ENCODE measurements at regions not wholly inside any gene's neighbourhood (a gene's known extent, or its start where the extent isn't known, plus 50 kb on each side); places are given as distances from the start of the nearest gene placed in this dataset.

GRCh38 chr7:28263622-28264271, 83.2 kb upstream of the JAZF1 start:
- Histone ChIP-seq H3K9me3 (ENCODE audit: control insufficient read depth in 3 of 3, low read length in 3 of 3) (no peaks in the 10 kb centered on the region), H3K4me3 (ENCODE audit: low read length in 3 of 3) (no peak overlapping the region), H3K27ac (ENCODE audit: low read depth, low read length) (no peak overlapping the region), H3K27me3 (ENCODE audit: control insufficient read depth in 3 of 3, insufficient read depth in 3 of 3, low read length in 3 of 3) (no peaks in the 10 kb centered on the region), H3K9ac (ENCODE audit: low read depth in 1 of 3, low read length in 3 of 3) (no peak overlapping the region), H3K36me3 (ENCODE audit: control insufficient read depth in 3 of 3, insufficient read depth in 3 of 3, low read length in 3 of 3) (no peaks in the 10 kb centered on the region), H3K4me1 (ENCODE audit: control insufficient read depth in 3 of 3, insufficient read depth in 3 of 3, low read length in 3 of 3) (no peaks in the 10 kb centered on the region)

- H3K36me3 ChIP-seq (ENCODE audit: control insufficient read depth in 3 of 3, insufficient read depth in 3 of 3, low read length in 3 of 3) = no peaks in the 10 kb centered on the region
- H3K9me3 ChIP-seq (ENCODE audit: control insufficient read depth in 3 of 3, low read length in 3 of 3) = no peaks in the 10 kb centered on the region
- no peak overlapping the region for H3K27ac ChIP-seq (ENCODE audit: low read depth, low read length)
- no peak overlapping the region for H3K9ac ChIP-seq (ENCODE audit: low read depth in 1 of 3, low read length in 3 of 3)
- no peaks in the 10 kb centered on the region for H3K4me1 ChIP-seq (ENCODE audit: control insufficient read depth in 3 of 3, insufficient read depth in 3 of 3, low read length in 3 of 3)
- no peak overlapping the region for H3K4me3 ChIP-seq (ENCODE audit: low read length in 3 of 3)
- H3K27me3 ChIP-seq (ENCODE audit: control insufficient read depth in 3 of 3, insufficient read depth in 3 of 3, low read length in 3 of 3) = peaks cover 0 to 3% (median 0%) of the 10 kb centered on the region in 3 donors
Observed at GRCh38 chr7:28266402-28266801, 85.8 kb upstream of the JAZF1 start.

GRCh38 chr7:28267012-28267411, 86.4 kb upstream of the JAZF1 start:
- H3K36me3 ChIP-seq (ENCODE audit: control insufficient read depth in 3 of 3, insufficient read depth in 3 of 3, low read length in 3 of 3) = no peaks in the 10 kb centered on the region
- H3K4me1 ChIP-seq (ENCODE audit: control insufficient read depth in 3 of 3, insufficient read depth in 3 of 3, low read length in 3 of 3) = no peaks in the 10 kb centered on the region
- no peak overlapping the region for H3K27ac ChIP-seq (ENCODE audit: low read depth, low read length)
- H3K9me3 ChIP-seq (ENCODE audit: control insufficient read depth in 3 of 3, low read length in 3 of 3) = no peaks in the 10 kb centered on the region
- H3K27me3 ChIP-seq (ENCODE audit: control insufficient read depth in 3 of 3, insufficient read depth in 3 of 3, low read length in 3 of 3) = peaks cover 0 to 3% (median 0%) of the 10 kb centered on the region in 3 donors
- no peak overlapping the region for H3K9ac ChIP-seq (ENCODE audit: low read depth in 1 of 3, low read length in 3 of 3)
- no peak overlapping the region for H3K4me3 ChIP-seq (ENCODE audit: low read length in 3 of 3)

GRCh38 chr7:28269700-28270361, 89.2 kb upstream of the JAZF1 start:
- Histone ChIP-seq H3K9me3 (ENCODE audit: control insufficient read depth in 3 of 3, low read length in 3 of 3) (no peaks in the 10 kb centered on the region), H3K27me3 (ENCODE audit: control insufficient read depth in 3 of 3, insufficient read depth in 3 of 3, low read length in 3 of 3) (peaks cover 0 to 3% (median 0%) of the 10 kb centered on the region in 3 donors), H3K4me1 (ENCODE audit: control insufficient read depth in 3 of 3, insufficient read depth in 3 of 3, low read length in 3 of 3) (no peaks in the 10 kb centered on the region), H3K27ac (ENCODE audit: low read depth, low read length) (no peak overlapping the region), H3K4me3 (ENCODE audit: low read length in 3 of 3) (no peak overlapping the region), H3K36me3 (ENCODE audit: control insufficient read depth in 3 of 3, insufficient read depth in 3 of 3, low read length in 3 of 3) (no peaks in the 10 kb centered on the region), H3K9ac (ENCODE audit: low read depth in 1 of 3, low read length in 3 of 3) (no peak overlapping the region)

- no peaks in the 10 kb centered on the region for H3K36me3 ChIP-seq (ENCODE audit: control insufficient read depth in 3 of 3, insufficient read depth in 3 of 3, low read length in 3 of 3)
- peaks cover 0 to 3% (median 0%) of the 10 kb centered on the region in 3 donors for H3K27me3 ChIP-seq (ENCODE audit: control insufficient read depth in 3 of 3, insufficient read depth in 3 of 3, low read length in 3 of 3)
- H3K27ac ChIP-seq (ENCODE audit: low read depth, low read length) = no peak overlapping the region
- no peak overlapping the region for H3K4me3 ChIP-seq (ENCODE audit: low read length in 3 of 3)
- H3K9me3 ChIP-seq (ENCODE audit: control insufficient read depth in 3 of 3, low read length in 3 of 3) = no peaks in the 10 kb centered on the region
- no peaks in the 10 kb centered on the region for H3K4me1 ChIP-seq (ENCODE audit: control insufficient read depth in 3 of 3, insufficient read depth in 3 of 3, low read length in 3 of 3)
- H3K9ac ChIP-seq (ENCODE audit: low read depth in 1 of 3, low read length in 3 of 3) = no peak overlapping the region
Observed at GRCh38 chr7:28270536-28270935, 89.9 kb upstream of the JAZF1 start.

GRCh38 chr7:28272461-28272877, 91.9 kb upstream of the JAZF1 start:
- peak overlapping the region in 1 of 3 donors; percentile 9 for H3K9ac ChIP-seq (ENCODE audit: low read depth in 1 of 3, low read length in 3 of 3)
- no peaks in the 10 kb centered on the region for H3K9me3 ChIP-seq (ENCODE audit: control insufficient read depth in 3 of 3, low read length in 3 of 3)
- H3K4me1 ChIP-seq (ENCODE audit: control insufficient read depth in 3 of 3, insufficient read depth in 3 of 3, low read length in 3 of 3) = no peaks in the 10 kb centered on the region
- H3K27me3 ChIP-seq (ENCODE audit: control insufficient read depth in 3 of 3, insufficient read depth in 3 of 3, low read length in 3 of 3) = peaks cover 0 to 3% (median 0%) of the 10 kb centered on the region in 3 donors
- no peak overlapping the region for H3K27ac ChIP-seq (ENCODE audit: low read depth, low read length)
- H3K36me3 ChIP-seq (ENCODE audit: control insufficient read depth in 3 of 3, insufficient read depth in 3 of 3, low read length in 3 of 3) = no peaks in the 10 kb centered on the region
- H3K4me3 ChIP-seq (ENCODE audit: low read length in 3 of 3) = peak overlapping the region; percentile 30 to 38 (median 34)

GRCh38 chr7:28276298-28276697, 95.7 kb upstream of the JAZF1 start:
- Histone ChIP-seq H3K27me3 (ENCODE audit: control insufficient read depth in 3 of 3, insufficient read depth in 3 of 3, low read length in 3 of 3) (peaks cover 0 to 3% (median 0%) of the 10 kb centered on the region in 3 donors), H3K4me1 (ENCODE audit: control insufficient read depth in 3 of 3, insufficient read depth in 3 of 3, low read length in 3 of 3) (no peaks in the 10 kb centered on the region), H3K9ac (ENCODE audit: low read depth in 1 of 3, low read length in 3 of 3) (no peak overlapping the region), H3K4me3 (ENCODE audit: low read length in 3 of 3) (no peak overlapping the region), H3K27ac (ENCODE audit: low read depth, low read length) (no peak overlapping the region), H3K9me3 (ENCODE audit: control insufficient read depth in 3 of 3, low read length in 3 of 3) (no peaks in the 10 kb centered on the region), H3K36me3 (ENCODE audit: control insufficient read depth in 3 of 3, insufficient read depth in 3 of 3, low read length in 3 of 3) (no peaks in the 10 kb centered on the region)

- H3K4me1 ChIP-seq (ENCODE audit: control insufficient read depth in 3 of 3, insufficient read depth in 3 of 3, low read length in 3 of 3) = no peaks in the 10 kb centered on the region
- no peak overlapping the region for H3K4me3 ChIP-seq (ENCODE audit: low read length in 3 of 3)
- no peaks in the 10 kb centered on the region for H3K9me3 ChIP-seq (ENCODE audit: control insufficient read depth in 3 of 3, low read length in 3 of 3)
- H3K27me3 ChIP-seq (ENCODE audit: control insufficient read depth in 3 of 3, insufficient read depth in 3 of 3, low read length in 3 of 3) = peaks cover 0 to 3% (median 0%) of the 10 kb centered on the region in 3 donors
- no peak overlapping the region for H3K27ac ChIP-seq (ENCODE audit: low read depth, low read length)
- no peaks in the 10 kb centered on the region for H3K36me3 ChIP-seq (ENCODE audit: control insufficient read depth in 3 of 3, insufficient read depth in 3 of 3, low read length in 3 of 3)
- no peak overlapping the region for H3K9ac ChIP-seq (ENCODE audit: low read depth in 1 of 3, low read length in 3 of 3)
Observed at GRCh38 chr7:28277364-28277763, 96.8 kb upstream of the JAZF1 start.

GRCh38 chr7:28277958-28278357, 97.4 kb upstream of the JAZF1 start:
- Histone ChIP-seq H3K9ac (ENCODE audit: low read depth in 1 of 3, low read length in 3 of 3) (no peak overlapping the region), H3K36me3 (ENCODE audit: control insufficient read depth in 3 of 3, insufficient read depth in 3 of 3, low read length in 3 of 3) (no peaks in the 10 kb centered on the region), H3K27me3 (ENCODE audit: control insufficient read depth in 3 of 3, insufficient read depth in 3 of 3, low read length in 3 of 3) (peaks cover 0 to 3% (median 0%) of the 10 kb centered on the region in 3 donors), H3K4me3 (ENCODE audit: low read length in 3 of 3) (no peak overlapping the region), H3K4me1 (ENCODE audit: control insufficient read depth in 3 of 3, insufficient read depth in 3 of 3, low read length in 3 of 3) (no peaks in the 10 kb centered on the region), H3K27ac (ENCODE audit: low read depth, low read length) (no peak overlapping the region), H3K9me3 (ENCODE audit: control insufficient read depth in 3 of 3, low read length in 3 of 3) (no peaks in the 10 kb centered on the region)

GRCh38 chr7:28280516-28280915, 99.9 kb upstream of the JAZF1 start:
- Histone ChIP-seq H3K4me1 (ENCODE audit: control insufficient read depth in 3 of 3, insufficient read depth in 3 of 3, low read length in 3 of 3) (no peaks in the 10 kb centered on the region), H3K27me3 (ENCODE audit: control insufficient read depth in 3 of 3, insufficient read depth in 3 of 3, low read length in 3 of 3) (peaks cover 0 to 3% (median 0%) of the 10 kb centered on the region in 3 donors), H3K27ac (ENCODE audit: low read depth, low read length) (no peak overlapping the region), H3K9ac (ENCODE audit: low read depth in 1 of 3, low read length in 3 of 3) (no peak overlapping the region), H3K4me3 (ENCODE audit: low read length in 3 of 3) (no peak overlapping the region), H3K9me3 (ENCODE audit: control insufficient read depth in 3 of 3, low read length in 3 of 3) (no peaks in the 10 kb centered on the region), H3K36me3 (ENCODE audit: control insufficient read depth in 3 of 3, insufficient read depth in 3 of 3, low read length in 3 of 3) (no peaks in the 10 kb centered on the region)

Data from skeletal muscle tissue (tissue), 3 donors.